Cardiac fibroblast (primary cell): ENCODE measurements at regions not wholly inside any gene's neighbourhood (a gene's known extent, or its start where the extent isn't known, plus 50 kb on each side); places are given as distances from the start of the nearest gene placed in this dataset.

Experiments
- DNase-seq, 2 donors: peaks; one replicate each; pipeline versions ENCODE4 v3.0.0 to v3.0.0-alpha.2; 2010; ENCODE audit warnings: low read depth in 2 of 2
- H3K4me3 ChIP-seq, 2 donors: replicated peaks in 1 of 2; 1 replicate in 1 of 2; 2 replicates in 1 of 2; pipeline ENCODE4 v1.5.1; 2011; ENCODE audit warnings: low read depth in 2 of 2, low read length in 2 of 2, mild to moderate bottlenecking in 2 of 2, moderate library complexity in 1 of 2
- CTCF ChIP-seq: IDR thresholded peaks from one replicate; pipeline ENCODE4 v1.5.1; 2011; ENCODE audit warnings: low read depth, mild to moderate bottlenecking, low read length, inconsistent platforms

- no peak for DNase-seq
- TF ChIP-seq CTCF = no peak
- no peak overlapping the region for H3K4me3 ChIP-seq
These were observed 66.7 kb downstream of the BARHL2 start for GRCh38 chr1:90650401-90650800.

GRCh38 chr1:90640325-90640724 lies 76.8 kb downstream of the BARHL2 start:
- H3K4me3 ChIP-seq = no peak overlapping the region
- DNase-seq = no peak
- TF ChIP-seq CTCF = no peak

- no peak for DNase-seq
- no peak for TF ChIP-seq CTCF
These were observed 94.4 kb downstream of the BARHL2 start for GRCh38 chr1:90622666-90623065.

GRCh38 chr1:90621986-90622385 lies 95.1 kb downstream of the BARHL2 start:
- H3K4me3 ChIP-seq = no peak overlapping the region
- TF ChIP-seq CTCF = no peak
- no peak for DNase-seq

More at GRCh38 chr1:90622666-90623065, 94.4 kb downstream of the BARHL2 start:
- no peak overlapping the region for H3K4me3 ChIP-seq

- H3K4me3 ChIP-seq = no peak overlapping the region
- DNase-seq = peak in 1 of 2 donors; percentile 11
- peak; percentile 14 for TF ChIP-seq CTCF
These were observed 100.7 kb downstream of the BARHL2 start for GRCh38 chr1:90616395-90616794.

- TF ChIP-seq CTCF = peak; percentile 35
- no peak for DNase-seq
- no peak overlapping the region for H3K4me3 ChIP-seq
These were observed 102.2 kb downstream of the BARHL2 start for GRCh38 chr1:90614872-90615271.

GRCh38 chr1:90613371-90613770 lies 103.7 kb downstream of the BARHL2 start:
- no peak for TF ChIP-seq CTCF
- H3K4me3 ChIP-seq = no peak overlapping the region
- DNase-seq = no peak
